ENCODE measurements at regions not wholly inside any gene's neighbourhood (a gene's known extent, or its start where the extent isn't known, plus 50 kb on each side); places are given as distances from the start of the nearest gene placed in this dataset.

GRCh38 chr13:74438901-74439300 lies 304.7 kb upstream of the KLF12 start:
- Histone ChIP-seq H3K4me1 (ENCODE audit: control insufficient read depth in 1 of 2, insufficient read depth in 2 of 2, low read length in 2 of 2) (no peaks in the 10 kb centered on the region), H3K27me3 (ENCODE audit: control insufficient read depth in 2 of 2, insufficient read depth in 2 of 2, low read length in 2 of 2) (no peaks in the 10 kb centered on the region), H4K20me1 (ENCODE audit: insufficient read depth, low read length) (no peaks in the 10 kb centered on the region), H3K9ac (ENCODE audit: insufficient read depth, low read length, poor library complexity, severe bottlenecking) (no peak overlapping the region), H3K36me3 (replicated peaks in 1 of 2; ENCODE audit: control insufficient read depth in 1 of 2, insufficient read depth in 2 of 2, low read length in 2 of 2) (no peaks in the 10 kb centered on the region), H3K4me2 (replicated peaks; ENCODE audit: extremely low read depth, low read length, poor library complexity, severe bottlenecking) (no peak overlapping the region), H3K79me2 (ENCODE audit: insufficient read depth, low read length) (no peaks in the 10 kb centered on the region), H3K4me3 (replicated peaks in 1 of 3; ENCODE audit: low read depth in 2 of 3, low read length in 3 of 3) (no peak overlapping the region), H2AFZ (ENCODE audit: insufficient read depth, low read depth, low read length, poor library complexity, severe bottlenecking) (no peak overlapping the region), H3K27ac (ENCODE audit: low read depth in 1 of 2, low read length in 2 of 2) (no peak overlapping the region), H3K9me3 (replicated peaks in 1 of 2; ENCODE audit: control insufficient read depth in 1 of 2, insufficient read depth in 1 of 2, low read length in 2 of 2) (peaks cover 0 to 7% of the 10 kb centered on the region in 2 donors)
- intact Hi-C loops (cut with micrococcal nuclease), result no loop called here
- DNase-seq, result no peak
- H3K4me3 Mint-ChIP-seq, result no peak overlapping the region
- H3K27ac Mint-ChIP-seq, result no peak overlapping the region
- TF ChIP-seq, protein P1, sequence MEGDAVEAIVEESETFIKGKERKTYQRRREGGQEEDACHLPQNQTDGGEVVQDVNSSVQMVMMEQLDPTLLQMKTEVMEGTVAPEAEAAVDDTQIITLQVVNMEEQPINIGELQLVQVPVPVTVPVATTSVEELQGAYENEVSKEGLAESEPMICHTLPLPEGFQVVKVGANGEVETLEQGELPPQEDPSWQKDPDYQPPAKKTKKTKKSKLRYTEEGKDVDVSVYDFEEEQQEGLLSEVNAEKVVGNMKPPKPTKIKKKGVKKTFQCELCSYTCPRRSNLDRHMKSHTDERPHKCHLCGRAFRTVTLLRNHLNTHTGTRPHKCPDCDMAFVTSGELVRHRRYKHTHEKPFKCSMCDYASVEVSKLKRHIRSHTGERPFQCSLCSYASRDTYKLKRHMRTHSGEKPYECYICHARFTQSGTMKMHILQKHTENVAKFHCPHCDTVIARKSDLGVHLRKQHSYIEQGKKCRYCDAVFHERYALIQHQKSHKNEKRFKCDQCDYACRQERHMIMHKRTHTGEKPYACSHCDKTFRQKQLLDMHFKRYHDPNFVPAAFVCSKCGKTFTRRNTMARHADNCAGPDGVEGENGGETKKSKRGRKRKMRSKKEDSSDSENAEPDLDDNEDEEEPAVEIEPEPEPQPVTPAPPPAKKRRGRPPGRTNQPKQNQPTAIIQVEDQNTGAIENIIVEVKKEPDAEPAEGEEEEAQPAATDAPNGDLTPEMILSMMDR (IDR thresholded peaks at IDR 0.05), result no peak
- H3K4me1 Mint-ChIP-seq, result no peaks in the 10 kb centered on the region
- H3K9me3 Mint-ChIP-seq, result peaks cover 0 to 5% (median 2%) of the 10 kb centered on the region in 7 donors
- no CpG with 5 or more reads among the region's 3 CpGs for WGBS (ENCODE audit: insufficient coverage)
- H3K27me3 Mint-ChIP-seq (ENCODE audit: low read depth in 3 of 3), result peaks cover 0 to 3% (median 0%) of the 10 kb centered on the region in 3 donors
- H3K36me3 Mint-ChIP-seq, result no peaks in the 10 kb centered on the region

GRCh38 chr13:74434782-74435181 lies 300.6 kb upstream of the KLF12 start:
- Histone ChIP-seq H3K9ac (ENCODE audit: insufficient read depth, low read length, poor library complexity, severe bottlenecking) (no peak overlapping the region), H3K4me3 (replicated peaks in 1 of 3; ENCODE audit: low read depth in 2 of 3, low read length in 3 of 3) (no peak overlapping the region), H3K79me2 (ENCODE audit: insufficient read depth, low read length) (no peaks in the 10 kb centered on the region), H3K36me3 (replicated peaks in 1 of 2; ENCODE audit: control insufficient read depth in 1 of 2, insufficient read depth in 2 of 2, low read length in 2 of 2) (no peaks in the 10 kb centered on the region), H4K20me1 (ENCODE audit: insufficient read depth, low read length) (no peaks in the 10 kb centered on the region), H2AFZ (ENCODE audit: insufficient read depth, low read depth, low read length, poor library complexity, severe bottlenecking) (no peak overlapping the region), H3K27ac (ENCODE audit: low read depth in 1 of 2, low read length in 2 of 2) (no peak overlapping the region), H3K27me3 (ENCODE audit: control insufficient read depth in 2 of 2, insufficient read depth in 2 of 2, low read length in 2 of 2) (no peaks in the 10 kb centered on the region), H3K4me2 (replicated peaks; ENCODE audit: extremely low read depth, low read length, poor library complexity, severe bottlenecking) (no peak overlapping the region), H3K9me3 (replicated peaks in 1 of 2; ENCODE audit: control insufficient read depth in 1 of 2, insufficient read depth in 1 of 2, low read length in 2 of 2) (peaks cover 0 to 9% of the 10 kb centered on the region in 2 donors), H3K4me1 (ENCODE audit: control insufficient read depth in 1 of 2, insufficient read depth in 2 of 2, low read length in 2 of 2) (no peaks in the 10 kb centered on the region)
- TF ChIP-seq, protein P1 (IDR thresholded peaks at IDR 0.05), result no peak
- WGBS (ENCODE audit: insufficient coverage), result no CpG with 5 or more reads among the region's 2 CpGs
- no peak for DNase-seq
- peaks cover 0 to 3% (median 0%) of the 10 kb centered on the region in 3 donors for H3K27me3 Mint-ChIP-seq (ENCODE audit: low read depth in 3 of 3)
- H3K36me3 Mint-ChIP-seq, result no peaks in the 10 kb centered on the region
- no peak overlapping the region for H3K27ac Mint-ChIP-seq
- intact Hi-C loops (cut with micrococcal nuclease), result no loop called here
- H3K4me3 Mint-ChIP-seq, result no peak overlapping the region
- H3K4me1 Mint-ChIP-seq, result no peaks in the 10 kb centered on the region
- peaks cover 0 to 6% (median 0%) of the 10 kb centered on the region in 7 donors for H3K9me3 Mint-ChIP-seq

Measured in CD14-positive monocyte (primary cell).